HepG2 (cell line): ENCODE measurements at regions not wholly inside any gene's neighbourhood (a gene's known extent, or its start where the extent isn't known, plus 50 kb on each side); places are given as distances from the start of the nearest gene placed in this dataset.

Experiments used
- ATAC-seq: fragments of 200-7000 bp; cut with Tn5 transposase; 3 replicates; pipeline ENCODE4 v1.9.1; 2020; ENCODE audit warnings: mild to moderate bottlenecking, moderate library complexity
- BruUV-seq: library from RNA; stranded (reverse); fragments of 400-500 nt; replicated peaks from 2 replicates; lab custom pipeline; 2021; lab: Mats Ljungman, UMichigan
- CTCF ChIA-PET: fragments of 300-600 bp; formaldehyde crosslinking; extraction: SDS; loops from one replicate; lab custom pipeline; 2021; ENCODE audit warnings: low total read pairs, inconsistent platforms, low intra/inter-chr PET ratio; lab: Yijun Ruan, JAX
- POLR2A ChIA-PET: fragments of 350-600 bp; sonication (Branson Sonifier 250); formaldehyde crosslinking; loops from one replicate; lab custom pipeline; 2020; ENCODE audit warnings: antibody characterized with exemption, inconsistent platforms; lab: Yijun Ruan, JAX
- DNase-seq: peaks from one replicate; pipeline ENCODE4 v3.0.0-alpha.2; 2015; ENCODE audit warnings: low spot score
- FAIRE-seq: peaks from 3 replicates; lab custom pipeline; 2011; peaks lifted over from hg19 to GRCh38; lab: Jason Lieb, UNC
- H2AFZ ChIP-seq: one replicate; pipeline ENCODE4 v1.6.1; 2011; ENCODE audit warnings: low read length, inconsistent platforms
- H3K27ac ChIP-seq: fragments of 300-600 bp; 3 replicates; pipeline ENCODE4 v1.8.0; 2011; ENCODE audit warnings: mixed run types, mild to moderate bottlenecking, mixed read lengths, low read length, inconsistent platforms; ENCODE audit not compliant: insufficient read depth; ENCODE audit errors: extremely low read length
- H3K27me3 ChIP-seq, 2 experiments: fragments of 200-600 bp in 1 of 2; 2 replicates in 1 of 2; 3 replicates in 1 of 2; pipeline versions ENCODE4 v1.6.0 to v1.8.0; 2011; ENCODE audit warnings: low read length in 2 of 2, mild to moderate bottlenecking in 2 of 2, moderate library complexity in 2 of 2, inconsistent platforms in 1 of 2; ENCODE audit not compliant: insufficient read depth in 2 of 2, control insufficient read depth in 1 of 2
- H3K36me3 ChIP-seq, 2 experiments: fragments of 200-600 bp in 1 of 2; replicated peaks in 1 of 2; 2 replicates in 1 of 2; 3 replicates in 1 of 2; pipeline versions ENCODE4 v1.5.1 to v1.8.0; 2011; ENCODE audit warnings: low read length in 2 of 2, inconsistent platforms in 1 of 2; ENCODE audit not compliant: insufficient read depth in 2 of 2, control insufficient read depth in 1 of 2
- H3K4me1 ChIP-seq: 2 replicates; pipeline ENCODE4 v1.5.1; 2012; ENCODE audit warnings: low read length, inconsistent platforms; ENCODE audit not compliant: insufficient read depth
- H3K4me2 ChIP-seq: 2 replicates; pipeline ENCODE4 v1.6.0; 2011; ENCODE audit warnings: low read depth, low read length, inconsistent platforms
- H3K4me3 ChIP-seq, 3 experiments: fragments of 200-600 bp in 1 of 3; sonication (generic), shearing (Covaris generic) in 1 of 3; replicated peaks in 1 of 3; 2 replicates each; pipeline ENCODE4 v1.5.1; 2011 to 2016; ENCODE audit warnings: low read length in 3 of 3, inconsistent platforms in 2 of 3, low read depth in 2 of 3, mild to moderate bottlenecking in 2 of 3, control low read depth in 1 of 3, mixed read lengths in 1 of 3; ENCODE audit not compliant: insufficient read depth in 1 of 3
- H3K79me2 ChIP-seq: one replicate; pipeline ENCODE4 v1.6.1; 2011; ENCODE audit warnings: low read length, inconsistent platforms; ENCODE audit not compliant: insufficient read depth
- H3K9ac ChIP-seq: 2 replicates; pipeline ENCODE4 v1.6.0; 2011; ENCODE audit warnings: mild to moderate bottlenecking, low read depth, low read length, inconsistent platforms; ENCODE audit not compliant: insufficient read depth
- H3K9me3 ChIP-seq: 2 replicates; pipeline ENCODE4 v1.5.1; 2012; ENCODE audit warnings: mild to moderate bottlenecking, low read length
- H4K20me1 ChIP-seq: 2 replicates; pipeline ENCODE4 v1.6.0; 2011; ENCODE audit warnings: inconsistent platforms, mild to moderate bottlenecking, low read length, moderate library complexity; ENCODE audit not compliant: insufficient read depth
- EZH2 ChIP-seq: conservative IDR thresholded peaks from 2 replicates; pipeline ENCODE4 v1.6.1; 2012; ENCODE audit warnings: mild to moderate bottlenecking, low read depth, low read length, moderate library complexity
- GTF2F1 ChIP-seq: fragments of 150-350 bp; IDR thresholded peaks from 2 replicates; pipeline ENCODE4 v1.6.1; 2014; ENCODE audit warnings: low read length
- KDM2A ChIP-seq: sonication (generic); formaldehyde crosslinking; IDR thresholded peaks from 2 replicates; pipeline ENCODE4 v1.4.0; 2020; ENCODE audit warnings: low read depth, missing genetic modification reagents, borderline replicate concordance
- LRRFIP1 ChIP-seq: sonication (generic); formaldehyde crosslinking; conservative IDR thresholded peaks from 2 replicates; pipeline ENCODE4 v1.4.0; 2020; ENCODE audit warnings: missing genetic modification reagents
- MXD3 ChIP-seq: IDR thresholded peaks from 2 replicates; pipeline ENCODE4 v1.6.1; 2016; ENCODE audit warnings: mild to moderate bottlenecking, missing biosample characterization, missing genetic modification reagents
- ZNF33B ChIP-seq: sonication (generic); formaldehyde crosslinking; IDR thresholded peaks from 2 replicates; pipeline ENCODE4 v1.5.1; 2020; ENCODE audit warnings: mild to moderate bottlenecking, missing genetic modification reagents
- WGBS: methylation state at CpG from one replicate; pipeline ENCODE4 v1.1.6; 2017; ENCODE audit warnings: low lambda C conversion rate; 5-methylcytosine and 5-hydroxymethylcytosine counted together
- in situ Hi-C: cut with HindIII; loops from 2 replicates; pipeline ENCODE4 v1.10.0; 2017; ENCODE audit warnings: low pct_unique_long_range_greater_than_20kb; ENCODE audit not compliant: extremely low pct_ligation_motif_present
- intact Hi-C: fragments of 100-400 bp; cut with micrococcal nuclease; formaldehyde crosslinking; loops from one replicate; pipeline ENCODE4 v1.10.0; 2022; ENCODE audit not compliant: unreplicated experiment

GRCh38 chr2:42900289-42900891, 108.0 kb upstream of the HAAO start:
- Histone ChIP-seq H4K20me1 (no peaks in the 10 kb centered on the region), H3K9ac (no peak overlapping the region), H3K36me3 (no peaks in the 10 kb centered on the region), H2AFZ (no peak overlapping the region), H3K4me3 (no peak overlapping the region), H3K27me3 (peaks cover 2 to 65% of the 10 kb centered on the region in 2 experiments; a peak in 4 of 5 replicates), H3K79me2 (no peaks in the 10 kb centered on the region), H3K27ac (no peak overlapping the region), H3K9me3 (no peaks in the 10 kb centered on the region), H3K4me2 (no peak overlapping the region), H3K4me1 (peaks cover 13% of the 10 kb centered on the region)
- FAIRE-seq (no peak), ATAC-seq (no peak), DNase-seq (no peak)
- no TSS peak for BruUV-seq
- POLR2A ChIA-PET = no interaction called here
- in situ Hi-C loops = no loop called here
- TF ChIP-seq MXD3 (no peak), KDM2A (CRISPR knock-in tag) (no peak), EZH2 (no peak), GTF2F1 (no peak), LRRFIP1 (CRISPR knock-in tag) (no peak), ZNF33B (CRISPR knock-in tag) (no peak)
- WGBS = 27% methylated on average over 5 of the region's 5 CpGs
- intact Hi-C loops = no loop called here
- CTCF ChIA-PET = no interaction called here
